GM19035 (cell line): ENCODE measurements at regions not wholly inside any gene's neighbourhood (a gene's known extent, or its start where the extent isn't known, plus 50 kb on each side); places are given as distances from the start of the nearest gene placed in this dataset.

Experiments used
- ATAC-seq: cut with Tn5 transposase; IDR thresholded peaks from one replicate; pipeline ENCODE4 v1.9.1; 2021; ENCODE audit not compliant: unreplicated experiment

GRCh38 chr3:70400194-70400593, 87.8 kb upstream of the MDFIC2 start:
- no peak for ATAC-seq

GRCh38 chr3:70393881-70394612, 81.6 kb upstream of the MDFIC2 start:
- ATAC-seq: no peak

- ATAC-seq: no peak
Observed at GRCh38 chr3:70392227-70392626, 79.8 kb upstream of the MDFIC2 start.

- ATAC-seq: no peak
Observed at GRCh38 chr3:70387889-70388288, 75.5 kb upstream of the MDFIC2 start.

GRCh38 chr3:70386846-70387245, 74.4 kb upstream of the MDFIC2 start:
- ATAC-seq: no peak

GRCh38 chr3:70386043-70386442, 73.6 kb upstream of the MDFIC2 start:
- ATAC-seq: no peak

- peak; percentile 97 for ATAC-seq
Observed at GRCh38 chr3:70383360-70383831, 71.0 kb upstream of the MDFIC2 start.

- ATAC-seq: no peak
Observed at GRCh38 chr3:70374179-70374578, 61.7 kb upstream of the MDFIC2 start.
